ENCODE measurements at regions not wholly inside any gene's neighbourhood (a gene's known extent, or its start where the extent isn't known, plus 50 kb on each side); places are given as distances from the start of the nearest gene placed in this dataset.

DNA sequence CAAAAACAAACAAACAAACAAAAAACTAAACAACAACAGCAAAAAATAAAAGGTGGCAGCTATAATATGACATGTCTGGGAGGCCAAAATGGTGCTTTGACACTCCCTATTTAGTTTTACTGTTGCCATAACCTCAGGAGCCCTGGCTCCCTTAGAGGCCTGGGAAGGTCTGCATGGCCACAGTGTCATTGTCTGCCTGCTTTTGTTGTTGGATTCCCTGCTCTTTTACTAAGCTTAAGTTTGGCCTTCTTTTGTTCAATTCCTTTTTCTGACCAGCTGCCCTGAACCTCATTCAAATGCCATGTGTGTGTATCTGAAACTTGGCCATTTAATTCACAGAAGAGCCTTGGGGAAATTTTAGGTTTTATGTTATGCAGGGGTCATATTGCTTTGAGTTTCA lies 458.2 kb downstream of the TMEM232 start:
- Histone ChIP-seq H2BK120ac (replicated peaks; ENCODE audit: low read depth, low read length) (no peak overlapping the region), H3K23me2 (ENCODE audit: low read depth, low read length) (no peaks in the 10 kb centered on the region), H3K4me1 (replicated peaks in 1 of 4; ENCODE audit: control insufficient read depth in 3 of 4, insufficient read depth in 4 of 4, low read length in 3 of 4) (peaks cover 0 to 3% (median 0%) of the 10 kb centered on the region in 4 experiments; a peak in 1 of 7 replicates), H3K79me1 (ENCODE audit: low read depth, low read length) (no peaks in the 10 kb centered on the region), H3K9ac (replicated peaks in 1 of 4; ENCODE audit: extremely low read depth in 1 of 4, low read depth in 3 of 4, low read length in 3 of 4) (no peak overlapping the region), H3K23ac (ENCODE audit: insufficient read length) (no peak overlapping the region), H3K4me2 (ENCODE audit: insufficient read depth in 1 of 2, low read depth in 2 of 2, low read length in 2 of 2) (no peak overlapping the region), H4K8ac (ENCODE audit: extremely low read depth, insufficient read depth, low read length) (no peak overlapping the region), H4K91ac (replicated peaks; ENCODE audit: insufficient read length, low read length) (no peak overlapping the region), H4K5ac (ENCODE audit: insufficient read length, low read depth, low read length) (no peak overlapping the region), H3K4ac (replicated peaks; ENCODE audit: insufficient read length, low read depth, low read length) (no peak overlapping the region), H3K14ac (ENCODE audit: insufficient read length) (no peak overlapping the region), H3K56ac (replicated peaks; ENCODE audit: insufficient read length, low read depth, low read length) (no peak overlapping the region), H3K27me3 (replicated peaks in 1 of 4; ENCODE audit: control insufficient read depth in 3 of 4, extremely low read depth in 1 of 4, insufficient read depth in 3 of 4, low read length in 3 of 4) (no peaks in the 10 kb centered on the region), H2BK12ac (ENCODE audit: low read depth, low read length) (no peak overlapping the region), H2AK5ac (ENCODE audit: low read depth, low read length) (no peak overlapping the region), H2BK5ac (ENCODE audit: low read depth, low read length) (no peak overlapping the region), H4K20me1 (replicated peaks in 1 of 2; ENCODE audit: control insufficient read depth in 1 of 2, insufficient read depth in 2 of 2, low read length in 2 of 2) (no peaks in the 10 kb centered on the region), H3K27ac (ENCODE audit: low read depth, low read length) (no peak overlapping the region), H2BK15ac (ENCODE audit: low read length) (no peak overlapping the region), H2AFZ (ENCODE audit: low read length) (no peak overlapping the region), H2BK20ac (ENCODE audit: low read length) (no peak overlapping the region), H3K18ac (ENCODE audit: extremely low read depth, low read length) (no peak overlapping the region), H3K79me2 (ENCODE audit: control insufficient read depth in 1 of 2, insufficient read depth in 2 of 2, low read length in 2 of 2) (no peaks in the 10 kb centered on the region), H3K9me3 (ENCODE audit: insufficient read depth in 2 of 2, low read depth in 1 of 2, low read length in 1 of 2) (no peaks in the 10 kb centered on the region), H3K36me3 (ENCODE audit: control insufficient read depth in 2 of 4, insufficient read depth in 4 of 4, low read length in 3 of 4) (no peaks in the 10 kb centered on the region), H3K4me3 (ENCODE audit: extremely low read depth in 1 of 4, insufficient read depth in 2 of 4, low read depth in 3 of 4, low read length in 4 of 4) (no peak overlapping the region)
- ChIA-PET POLR2A (ENCODE audit: partially characterized antibody) (no interaction called here), CTCF (ENCODE audit: partially characterized antibody) (interaction anchor here (0.6 to 1.8 kb wide), 16 partner anchors 9 to 1666 kb away, joined by 3 to 8 read pairs (median 3); no protein-coding TSS in a partner anchor)
- DNase-seq (ENCODE audit: low read depth in 1 of 2, low spot score in 2 of 2) (no peak), FAIRE-seq (no peak)
- TF ChIP-seq TBP (IDR thresholded peaks at IDR 0.05; ENCODE audit: low read depth, low read length) (no peak), CREB1 (IDR thresholded peaks at IDR 0.05) (no peak), HDAC6 (IDR thresholded peaks at IDR 0.05; ENCODE audit: low read depth, low read length) (no peak), SIN3A (conservative IDR thresholded peaks at IDR 0.05 in 1 of 2, IDR thresholded peaks at IDR 0.05 in 1 of 2; ENCODE audit: low read depth in 1 of 2, low read length in 2 of 2) (no peak), CHD1 (IDR thresholded peaks at IDR 0.05; ENCODE audit: low read depth, low read length) (no peak), SAP30 (IDR thresholded peaks at IDR 0.05; ENCODE audit: insufficient read depth, insufficient replicate concordance, low read length) (no peak), CBX8 (IDR thresholded peaks at IDR 0.05; ENCODE audit: borderline replicate concordance, low read depth, low read length) (no peak), FOSL1 (IDR thresholded peaks at IDR 0.05; ENCODE audit: insufficient read depth, low read depth, low read length) (no peak), TAF7 (optimal IDR thresholded peaks at IDR 0.05; ENCODE audit: borderline replicate concordance, low read depth, low read length) (no peak), MAFK (IDR thresholded peaks at IDR 0.05; ENCODE audit: low read depth, low read length) (no peak)
